GM23248 (cell line): ENCODE measurements at regions not wholly inside any gene's neighbourhood (a gene's known extent, or its start where the extent isn't known, plus 50 kb on each side); places are given as distances from the start of the nearest gene placed in this dataset.

ENCODE experiments used
- EZH2 ChIP-seq: fragments of 200-600 bp; sonication (generic); IDR thresholded peaks from 2 replicates; pipeline ENCODE4 v1.6.1; 2018; ENCODE audit warnings: antibody characterized with exemption, mild to moderate bottlenecking; ENCODE audit not compliant: insufficient read depth, poor library complexity, severe bottlenecking
- EZH2phosphoT487 ChIP-seq: fragments of 200-600 bp; sonication (generic); IDR thresholded peaks from 2 replicates; pipeline ENCODE4 v1.6.1; 2018; ENCODE audit warnings: antibody characterized with exemption, moderate library complexity, mild to moderate bottlenecking, low read depth; ENCODE audit not compliant: insufficient read depth

GRCh38 chr2:118588850-118589249 lies 258.6 kb downstream of the EN1 start:
- TF ChIP-seq EZH2: no peak
- no peak for TF ChIP-seq EZH2phosphoT487
